Liver (tissue), 8 donors: ENCODE measurements at regions not wholly inside any gene's neighbourhood (a gene's known extent, or its start where the extent isn't known, plus 50 kb on each side); places are given as distances from the start of the nearest gene placed in this dataset.
"Not testable (repeated sequence)": the region's sequence is repeated elsewhere in the genome, so short reads cannot be mapped to it uniquely, and the experiment has no call there.

ENCODE experiments used
- DNase-seq: peaks from one replicate; pipeline ENCODE4 v3.0.0-alpha.2; 2017; ENCODE audit warnings: low spot score
- H3K27ac ChIP-seq, 2 donors: one replicate each; pipeline ENCODE4 v1.7.0; 2013; ENCODE audit warnings: inconsistent platforms in 2 of 2, low read length in 2 of 2, control low read depth in 1 of 2, low read depth in 1 of 2, mild to moderate bottlenecking in 1 of 2
- H3K27me3 ChIP-seq, 4 donors: one replicate each; pipeline versions ENCODE4 v1.6.1 to v1.7.0; 2013; ENCODE audit warnings: low read length in 3 of 4, inconsistent platforms in 1 of 4, mild to moderate bottlenecking in 1 of 4, moderate library complexity in 1 of 4; ENCODE audit not compliant: control insufficient read depth in 4 of 4, insufficient read depth in 4 of 4
- H3K36me3 ChIP-seq, 4 donors: one replicate each; pipeline versions ENCODE4 v1.6.1 to v1.7.0; 2013; ENCODE audit warnings: low read length in 3 of 4, mild to moderate bottlenecking in 3 of 4, low read depth in 1 of 4, moderate library complexity in 1 of 4; ENCODE audit not compliant: control insufficient read depth in 4 of 4, insufficient read depth in 3 of 4
- H3K4me1 ChIP-seq, 4 donors: one replicate each; pipeline versions ENCODE4 v1.6.1 to v1.7.0; 2013; ENCODE audit warnings: low read length in 3 of 4, mild to moderate bottlenecking in 3 of 4, moderate library complexity in 1 of 4; ENCODE audit not compliant: control insufficient read depth in 4 of 4, insufficient read depth in 4 of 4
- H3K4me3 ChIP-seq, 3 donors: one replicate each; pipeline versions ENCODE4 v1.6.1 to v1.7.0; 2013; ENCODE audit warnings: low read length in 3 of 3, control low read depth in 1 of 3, low read depth in 1 of 3, mild to moderate bottlenecking in 1 of 3
- H3K9ac ChIP-seq, 2 donors: one replicate each; pipeline ENCODE4 v1.7.0; 2013; ENCODE audit warnings: low read length in 2 of 2, mild to moderate bottlenecking in 2 of 2, moderate library complexity in 2 of 2, control low read depth in 1 of 2, low read depth in 1 of 2
- H3K9me3 ChIP-seq, 4 donors: one replicate each; pipeline versions ENCODE4 v1.6.1 to v1.7.0; 2013; ENCODE audit warnings: low read length in 3 of 4; ENCODE audit not compliant: control insufficient read depth in 4 of 4
- EGR1 ChIP-seq, 2 donors: IDR thresholded peaks; 2 replicates each; pipeline ENCODE4 v1.6.1; 2016 to 2018; ENCODE audit warnings: antibody characterized with exemption in 2 of 2, low read depth in 2 of 2
- FOXA1 ChIP-seq: IDR thresholded peaks from 2 replicates; pipeline ENCODE4 v1.6.1; 2016; ENCODE audit warnings: antibody characterized with exemption
- FOXA2 ChIP-seq: IDR thresholded peaks from 2 replicates; pipeline ENCODE4 v1.6.1; 2016; ENCODE audit warnings: antibody characterized with exemption
- GABPA ChIP-seq, 2 donors: IDR thresholded peaks in 1 of 2; conservative IDR thresholded peaks in 1 of 2; 2 replicates each; pipeline ENCODE4 v1.6.1; 2016; ENCODE audit warnings: antibody characterized with exemption in 2 of 2, mild to moderate bottlenecking in 1 of 2, moderate library complexity in 1 of 2
- HNF4G ChIP-seq: IDR thresholded peaks from 2 replicates; pipeline ENCODE4 v1.6.1; 2016; ENCODE audit warnings: antibody characterized with exemption
- NR2F2 ChIP-seq: IDR thresholded peaks from 2 replicates; pipeline ENCODE4 v1.6.1; 2016; ENCODE audit warnings: antibody characterized with exemption
- RAD21 ChIP-seq, 2 donors: IDR thresholded peaks; 2 replicates each; pipeline ENCODE4 v1.6.1; 2016; ENCODE audit warnings: antibody characterized with exemption in 2 of 2, mild to moderate bottlenecking in 2 of 2
- TAF1 ChIP-seq: conservative IDR thresholded peaks from 2 replicates; pipeline ENCODE4 v1.6.1; 2016; ENCODE audit warnings: antibody characterized with exemption, mild to moderate bottlenecking
- WGBS: extraction: QIAGEN DNeasy Blood & Tissue Kit; methylation state at CpG from one replicate; pipeline ENCODE4 v1.1.7; 2013; 5-methylcytosine and 5-hydroxymethylcytosine counted together
- TF ChIP-seq, protein P1 (sequence below): IDR thresholded peaks from 2 replicates; pipeline ENCODE4 v1.6.1; 2016; ENCODE audit warnings: antibody characterized with exemption
- TF ChIP-seq, protein P2 (sequence below): IDR thresholded peaks from 2 replicates; pipeline ENCODE4 v1.6.1; 2016; ENCODE audit warnings: antibody characterized with exemption, mild to moderate bottlenecking
- TF ChIP-seq, protein P3 (sequence below): fragments of 150-350 bp; IDR thresholded peaks from 2 replicates; pipeline ENCODE4 v1.5.1; 2017; ENCODE audit warnings: improper control_type of control experiment, low read depth, low read length; ENCODE audit not compliant: missing input control
- TF ChIP-seq, protein P4 (sequence below): IDR thresholded peaks from 2 replicates; pipeline ENCODE4 v1.6.1; 2016; ENCODE audit warnings: antibody characterized with exemption
- donor health status: healthy.
- donor health status: healthy.
- donor health status: healthy.
- donor health status: healthy.
- donor health status: healthy.

DNA sequence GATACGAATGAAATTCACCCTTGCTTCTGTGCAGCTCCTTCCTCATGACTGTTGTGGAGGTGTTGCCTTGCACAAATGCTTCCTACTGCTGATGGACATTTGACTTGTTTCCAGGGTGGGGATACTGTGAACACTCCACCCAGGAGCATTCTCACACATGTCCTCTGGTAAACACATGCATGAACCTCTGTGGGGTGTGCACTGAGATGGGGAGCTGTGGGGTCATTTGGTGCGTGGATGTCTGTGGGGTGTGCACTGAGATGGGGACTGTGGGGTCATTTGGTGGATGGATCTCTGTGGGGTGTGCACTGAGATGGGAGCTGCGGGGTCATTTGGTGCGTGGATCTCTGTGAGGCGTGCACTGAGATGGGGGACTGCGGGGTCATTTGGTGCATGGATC is 72.9 kb upstream of the IRX4 start:
- no peak overlapping the region for H3K27ac ChIP-seq
- no peaks in the 10 kb centered on the region for H3K36me3 ChIP-seq
- TF ChIP-seq NR2F2 (no peak), FOXA1 (no peak), TAF1 (no peak), FOXA2 (no peak), HNF4G (no peak), GABPA (IDR thresholded peaks at IDR 0.05 in 1 of 2, conservative IDR thresholded peaks at IDR 0.05 in 1 of 2) (no peak), RAD21 (IDR thresholded peaks at IDR 0.05) (no peak), EGR1 (IDR thresholded peaks at IDR 0.05; ENCODE audit: low read depth in 2 of 2) (no peak)
- TF ChIP-seq, protein P1, sequence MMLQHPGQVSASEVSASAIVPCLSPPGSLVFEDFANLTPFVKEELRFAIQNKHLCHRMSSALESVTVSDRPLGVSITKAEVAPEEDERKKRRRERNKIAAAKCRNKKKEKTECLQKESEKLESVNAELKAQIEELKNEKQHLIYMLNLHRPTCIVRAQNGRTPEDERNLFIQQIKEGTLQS = no peak
- TF ChIP-seq, protein P2, sequence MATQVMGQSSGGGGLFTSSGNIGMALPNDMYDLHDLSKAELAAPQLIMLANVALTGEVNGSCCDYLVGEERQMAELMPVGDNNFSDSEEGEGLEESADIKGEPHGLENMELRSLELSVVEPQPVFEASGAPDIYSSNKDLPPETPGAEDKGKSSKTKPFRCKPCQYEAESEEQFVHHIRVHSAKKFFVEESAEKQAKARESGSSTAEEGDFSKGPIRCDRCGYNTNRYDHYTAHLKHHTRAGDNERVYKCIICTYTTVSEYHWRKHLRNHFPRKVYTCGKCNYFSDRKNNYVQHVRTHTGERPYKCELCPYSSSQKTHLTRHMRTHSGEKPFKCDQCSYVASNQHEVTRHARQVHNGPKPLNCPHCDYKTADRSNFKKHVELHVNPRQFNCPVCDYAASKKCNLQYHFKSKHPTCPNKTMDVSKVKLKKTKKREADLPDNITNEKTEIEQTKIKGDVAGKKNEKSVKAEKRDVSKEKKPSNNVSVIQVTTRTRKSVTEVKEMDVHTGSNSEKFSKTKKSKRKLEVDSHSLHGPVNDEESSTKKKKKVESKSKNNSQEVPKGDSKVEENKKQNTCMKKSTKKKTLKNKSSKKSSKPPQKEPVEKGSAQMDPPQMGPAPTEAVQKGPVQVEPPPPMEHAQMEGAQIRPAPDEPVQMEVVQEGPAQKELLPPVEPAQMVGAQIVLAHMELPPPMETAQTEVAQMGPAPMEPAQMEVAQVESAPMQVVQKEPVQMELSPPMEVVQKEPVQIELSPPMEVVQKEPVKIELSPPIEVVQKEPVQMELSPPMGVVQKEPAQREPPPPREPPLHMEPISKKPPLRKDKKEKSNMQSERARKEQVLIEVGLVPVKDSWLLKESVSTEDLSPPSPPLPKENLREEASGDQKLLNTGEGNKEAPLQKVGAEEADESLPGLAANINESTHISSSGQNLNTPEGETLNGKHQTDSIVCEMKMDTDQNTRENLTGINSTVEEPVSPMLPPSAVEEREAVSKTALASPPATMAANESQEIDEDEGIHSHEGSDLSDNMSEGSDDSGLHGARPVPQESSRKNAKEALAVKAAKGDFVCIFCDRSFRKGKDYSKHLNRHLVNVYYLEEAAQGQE = no peak
- TF ChIP-seq, protein P3, sequence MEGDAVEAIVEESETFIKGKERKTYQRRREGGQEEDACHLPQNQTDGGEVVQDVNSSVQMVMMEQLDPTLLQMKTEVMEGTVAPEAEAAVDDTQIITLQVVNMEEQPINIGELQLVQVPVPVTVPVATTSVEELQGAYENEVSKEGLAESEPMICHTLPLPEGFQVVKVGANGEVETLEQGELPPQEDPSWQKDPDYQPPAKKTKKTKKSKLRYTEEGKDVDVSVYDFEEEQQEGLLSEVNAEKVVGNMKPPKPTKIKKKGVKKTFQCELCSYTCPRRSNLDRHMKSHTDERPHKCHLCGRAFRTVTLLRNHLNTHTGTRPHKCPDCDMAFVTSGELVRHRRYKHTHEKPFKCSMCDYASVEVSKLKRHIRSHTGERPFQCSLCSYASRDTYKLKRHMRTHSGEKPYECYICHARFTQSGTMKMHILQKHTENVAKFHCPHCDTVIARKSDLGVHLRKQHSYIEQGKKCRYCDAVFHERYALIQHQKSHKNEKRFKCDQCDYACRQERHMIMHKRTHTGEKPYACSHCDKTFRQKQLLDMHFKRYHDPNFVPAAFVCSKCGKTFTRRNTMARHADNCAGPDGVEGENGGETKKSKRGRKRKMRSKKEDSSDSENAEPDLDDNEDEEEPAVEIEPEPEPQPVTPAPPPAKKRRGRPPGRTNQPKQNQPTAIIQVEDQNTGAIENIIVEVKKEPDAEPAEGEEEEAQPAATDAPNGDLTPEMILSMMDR = no peak
- peaks cover 0 to 2% (median 0%) of the 10 kb centered on the region in 4 donors for H3K9me3 ChIP-seq
- no peak overlapping the region for H3K9ac ChIP-seq
- no peak for DNase-seq
- H3K27me3 ChIP-seq = peaks cover 0 to 4% (median under 1%) of the 10 kb centered on the region in 4 donors
- H3K4me3 ChIP-seq = no peak overlapping the region
- WGBS = 89% methylated on average over 6 of the region's 6 CpGs
- H3K4me1 ChIP-seq = no peaks in the 10 kb centered on the region

DNA sequence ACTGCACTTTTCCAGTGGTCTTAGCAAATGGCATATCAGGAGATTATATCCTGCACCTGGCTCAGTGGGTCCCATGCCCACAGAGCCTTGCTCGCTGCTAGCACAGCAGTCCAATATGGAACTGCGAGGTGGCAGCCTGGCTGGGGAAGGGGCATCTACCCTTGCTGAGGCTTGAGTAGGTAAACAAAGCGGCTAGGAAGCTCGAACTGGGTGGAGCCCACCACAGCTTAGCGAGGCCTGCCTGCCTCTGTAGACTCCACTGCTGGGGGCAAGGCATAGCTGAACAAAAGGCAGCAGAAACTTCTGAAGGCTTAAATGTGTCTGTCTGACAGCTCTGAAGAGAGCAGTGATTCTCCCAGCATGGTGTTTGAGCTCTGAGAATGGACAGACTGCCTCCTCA is 71.0 kb upstream of the IRX4 start:
- not testable (repeated sequence) for H3K27me3 ChIP-seq, H3K9me3 ChIP-seq, H3K4me3 ChIP-seq, H3K36me3 ChIP-seq, DNase-seq, H3K9ac ChIP-seq, H3K4me1 ChIP-seq, H3K27ac ChIP-seq
- 66% methylated on average over 5 of the region's 5 CpGs for WGBS

DNA sequence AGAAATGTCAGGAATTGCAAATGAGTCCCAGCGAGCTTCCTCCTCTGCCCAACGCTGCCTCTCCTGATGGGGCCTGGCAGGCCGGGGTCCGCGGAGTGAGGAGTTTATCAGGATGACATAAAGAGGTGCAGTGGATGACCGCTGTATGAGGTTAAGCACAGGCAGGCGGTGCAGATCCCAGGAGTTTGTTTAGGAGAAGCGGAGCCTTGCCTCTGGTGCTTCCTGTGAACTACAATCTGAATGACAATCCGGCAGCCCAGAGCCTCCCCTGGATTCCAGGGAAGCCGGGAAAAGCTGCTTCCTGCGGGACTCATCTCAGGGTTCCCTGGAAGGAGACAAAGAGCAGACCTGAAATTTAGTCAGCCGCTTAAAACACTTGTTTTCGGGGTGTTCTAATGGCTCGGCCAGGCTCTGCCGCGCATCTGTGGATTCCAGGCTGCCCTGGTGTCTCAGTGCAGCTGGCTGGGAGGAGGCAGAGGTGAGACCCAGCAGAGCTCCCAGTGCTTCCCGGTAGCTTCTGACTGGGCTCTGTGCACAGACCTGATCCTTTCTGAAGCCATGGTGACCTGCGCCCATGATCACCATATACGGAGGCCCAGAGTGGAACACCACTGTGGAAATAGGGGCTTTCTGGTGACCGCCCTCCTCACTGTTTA is 69.8 kb upstream of the IRX4 start:
- no peak overlapping the region for H3K27ac ChIP-seq
- H3K9me3 ChIP-seq = no peaks in the 10 kb centered on the region
- peaks cover 0 to 4% (median 3%) of the 10 kb centered on the region in 4 donors for H3K27me3 ChIP-seq
- H3K4me1 ChIP-seq = no peaks in the 10 kb centered on the region
- H3K4me3 ChIP-seq = no peak overlapping the region
- no peaks in the 10 kb centered on the region for H3K36me3 ChIP-seq
- TF ChIP-seq, protein P4, sequence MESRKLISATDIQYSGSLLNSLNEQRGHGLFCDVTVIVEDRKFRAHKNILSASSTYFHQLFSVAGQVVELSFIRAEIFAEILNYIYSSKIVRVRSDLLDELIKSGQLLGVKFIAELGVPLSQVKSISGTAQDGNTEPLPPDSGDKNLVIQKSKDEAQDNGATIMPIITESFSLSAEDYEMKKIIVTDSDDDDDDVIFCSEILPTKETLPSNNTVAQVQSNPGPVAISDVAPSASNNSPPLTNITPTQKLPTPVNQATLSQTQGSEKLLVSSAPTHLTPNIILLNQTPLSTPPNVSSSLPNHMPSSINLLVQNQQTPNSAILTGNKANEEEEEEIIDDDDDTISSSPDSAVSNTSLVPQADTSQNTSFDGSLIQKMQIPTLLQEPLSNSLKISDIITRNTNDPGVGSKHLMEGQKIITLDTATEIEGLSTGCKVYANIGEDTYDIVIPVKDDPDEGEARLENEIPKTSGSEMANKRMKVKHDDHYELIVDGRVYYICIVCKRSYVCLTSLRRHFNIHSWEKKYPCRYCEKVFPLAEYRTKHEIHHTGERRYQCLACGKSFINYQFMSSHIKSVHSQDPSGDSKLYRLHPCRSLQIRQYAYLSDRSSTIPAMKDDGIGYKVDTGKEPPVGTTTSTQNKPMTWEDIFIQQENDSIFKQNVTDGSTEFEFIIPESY = no peak
- TF ChIP-seq, protein P3 = no peak
- TF ChIP-seq EGR1 (IDR thresholded peaks at IDR 0.05; ENCODE audit: low read depth in 2 of 2) (no peak), TAF1 (no peak), RAD21 (IDR thresholded peaks at IDR 0.05) (no peak), HNF4G (no peak)
- DNase-seq = no peak
- WGBS = 30% methylated on average over 20 of the region's 20 CpGs
- H3K9ac ChIP-seq = no peak overlapping the region
